ENCODE measurements at regions not wholly inside any gene's neighbourhood (a gene's known extent, or its start where the extent isn't known, plus 50 kb on each side); places are given as distances from the start of the nearest gene placed in this dataset.

DNA sequence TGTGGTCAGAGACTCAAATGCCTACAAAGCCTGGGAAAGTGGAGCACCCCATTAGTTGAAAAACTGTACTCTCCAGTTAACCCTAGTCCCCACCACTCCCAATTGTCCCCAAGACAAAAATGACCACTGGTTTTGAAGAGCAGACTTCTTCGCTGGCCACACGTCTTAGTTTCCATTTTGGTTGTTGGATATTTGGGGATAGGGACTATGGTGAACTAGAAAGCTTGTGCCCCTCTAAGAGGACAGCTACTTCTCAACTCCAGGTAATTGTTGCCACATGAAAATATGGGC, 109.4 kb upstream of the SPRY4 start:
- intact Hi-C loops (cut with micrococcal nuclease; ENCODE audit: unreplicated experiment), result no loop called here
- Histone ChIP-seq H3K79me2 (ENCODE audit: control insufficient read depth, insufficient read depth, low read length) (no peaks in the 10 kb centered on the region), H3K27me3 (replicated peaks in 1 of 2; ENCODE audit: control insufficient read depth in 2 of 2, insufficient read depth in 2 of 2, low read length in 1 of 2) (no peaks in the 10 kb centered on the region), H3K4me3 (no peak overlapping the region), H3K4me2 (ENCODE audit: control insufficient read depth, insufficient read depth) (no peak overlapping the region), H3K9me3 (replicated peaks; ENCODE audit: control insufficient read depth, insufficient read depth, low read length) (no peaks in the 10 kb centered on the region), H3K4me1 (ENCODE audit: control insufficient read depth, insufficient read depth, low read length) (no peaks in the 10 kb centered on the region), H4K20me1 (ENCODE audit: control insufficient read depth, insufficient read depth) (no peaks in the 10 kb centered on the region), H3K27ac (ENCODE audit: control insufficient read depth, insufficient read depth) (no peak overlapping the region), H3K9ac (ENCODE audit: control insufficient read depth, insufficient read depth, low read length) (no peak overlapping the region), H2AFZ (ENCODE audit: control insufficient read depth, low read depth, low read length) (no peak overlapping the region), H3K36me3 (ENCODE audit: control insufficient read depth in 2 of 2, insufficient read depth in 2 of 2, low read length in 1 of 2) (no peaks in the 10 kb centered on the region)
- in situ Hi-C loops (cut with MboI), result no loop called here
- no peak for FAIRE-seq
- POLR2A ChIA-PET, result no interaction called here
- RAD21 ChIA-PET (ENCODE audit: unreplicated experiment), result no interaction called here
- WGBS (ENCODE audit: insufficient coverage, insufficient replicate concordance, low lambda C conversion rate, missing lambda C conversion rate), result 56% methylated on average over 2 of the region's 2 CpGs
- ATAC-seq, result no peak
- DNase-seq (ENCODE audit: low read depth, low spot score), result no peak
- TF ChIP-seq NBN (IDR thresholded peaks at IDR 0.05) (no peak), ZNF207 (IDR thresholded peaks at IDR 0.05; ENCODE audit: borderline replicate concordance) (no peak), PAX5 (IDR thresholded peaks at IDR 0.05; ENCODE audit: borderline replicate concordance, low read depth, low read length) (no peak), BCLAF1 (IDR thresholded peaks at IDR 0.05) (no peak), PML (IDR thresholded peaks at IDR 0.05; ENCODE audit: low read length) (no peak), ZNF687 (IDR thresholded peaks at IDR 0.05) (no peak)
- TF ChIP-seq, protein P1, sequence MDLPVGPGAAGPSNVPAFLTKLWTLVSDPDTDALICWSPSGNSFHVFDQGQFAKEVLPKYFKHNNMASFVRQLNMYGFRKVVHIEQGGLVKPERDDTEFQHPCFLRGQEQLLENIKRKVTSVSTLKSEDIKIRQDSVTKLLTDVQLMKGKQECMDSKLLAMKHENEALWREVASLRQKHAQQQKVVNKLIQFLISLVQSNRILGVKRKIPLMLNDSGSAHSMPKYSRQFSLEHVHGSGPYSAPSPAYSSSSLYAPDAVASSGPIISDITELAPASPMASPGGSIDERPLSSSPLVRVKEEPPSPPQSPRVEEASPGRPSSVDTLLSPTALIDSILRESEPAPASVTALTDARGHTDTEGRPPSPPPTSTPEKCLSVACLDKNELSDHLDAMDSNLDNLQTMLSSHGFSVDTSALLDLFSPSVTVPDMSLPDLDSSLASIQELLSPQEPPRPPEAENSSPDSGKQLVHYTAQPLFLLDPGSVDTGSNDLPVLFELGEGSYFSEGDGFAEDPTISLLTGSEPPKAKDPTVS (IDR thresholded peaks at IDR 0.05; ENCODE audit: low read depth, low read length), result no peak
- BruUV-seq (replicated peaks), result no TSS peak
- CTCF ChIA-PET, result interaction anchor here (0.9 to 1.2 kb wide), 2 partner anchors 14 to 107 kb away, joined by 3 read pairs; no protein-coding TSS in a partner anchor
- SMC1A ChIA-PET (ENCODE audit: uncharacterized antibody, unreplicated experiment), result no interaction called here

Measured in GM12878 (cell line).